ENCODE measurements at regions not wholly inside any gene's neighbourhood (a gene's known extent, or its start where the extent isn't known, plus 50 kb on each side); places are given as distances from the start of the nearest gene placed in this dataset.

- Histone ChIP-seq H3K4me3 (replicated peaks; ENCODE audit: low read depth, low read length) (no peak overlapping the region), H3K36me3 (ENCODE audit: control insufficient read depth, insufficient read depth, low read length) (no peaks in the 10 kb centered on the region), H3K27me3 (replicated peaks; ENCODE audit: control insufficient read depth, insufficient read depth, low read length) (no peaks in the 10 kb centered on the region)
- no peak for TF ChIP-seq CTCF (IDR thresholded peaks at IDR 0.05; ENCODE audit: insufficient read depth, low read length, poor library complexity, severe bottlenecking)
- no peak for DNase-seq (ENCODE audit: extremely low read depth, insufficient read length)
Observed at GRCh38 chr5:28408186-28408585, 1369.8 kb upstream of the CDH9 start.

GRCh38 chr5:28404363-28405071 lies 1366.1 kb upstream of the CDH9 start:
- Histone ChIP-seq H3K27me3 (replicated peaks; ENCODE audit: control insufficient read depth, insufficient read depth, low read length) (no peaks in the 10 kb centered on the region), H3K36me3 (ENCODE audit: control insufficient read depth, insufficient read depth, low read length) (no peaks in the 10 kb centered on the region), H3K4me3 (replicated peaks; ENCODE audit: low read depth, low read length) (no peak overlapping the region)
- DNase-seq (ENCODE audit: extremely low read depth, insufficient read length), result no peak
- no peak for TF ChIP-seq CTCF (IDR thresholded peaks at IDR 0.05; ENCODE audit: insufficient read depth, low read length, poor library complexity, severe bottlenecking)

- Histone ChIP-seq H3K36me3 (ENCODE audit: control insufficient read depth, insufficient read depth, low read length) (no peaks in the 10 kb centered on the region), H3K4me3 (replicated peaks; ENCODE audit: low read depth, low read length) (no peak overlapping the region), H3K27me3 (replicated peaks; ENCODE audit: control insufficient read depth, insufficient read depth, low read length) (no peaks in the 10 kb centered on the region)
- no peak for TF ChIP-seq CTCF (IDR thresholded peaks at IDR 0.05; ENCODE audit: insufficient read depth, low read length, poor library complexity, severe bottlenecking)
- DNase-seq (ENCODE audit: extremely low read depth, insufficient read length), result no peak
Observed at GRCh38 chr5:28403846-28404245, 1365.5 kb upstream of the CDH9 start.

GRCh38 chr5:28402590-28403301 lies 1364.4 kb upstream of the CDH9 start:
- Histone ChIP-seq H3K27me3 (replicated peaks; ENCODE audit: control insufficient read depth, insufficient read depth, low read length) (no peaks in the 10 kb centered on the region), H3K4me3 (replicated peaks; ENCODE audit: low read depth, low read length) (no peak overlapping the region), H3K36me3 (ENCODE audit: control insufficient read depth, insufficient read depth, low read length) (no peaks in the 10 kb centered on the region)
- no peak for DNase-seq (ENCODE audit: extremely low read depth, insufficient read length)
- TF ChIP-seq CTCF (IDR thresholded peaks at IDR 0.05; ENCODE audit: insufficient read depth, low read length, poor library complexity, severe bottlenecking), result no peak

GRCh38 chr5:28400076-28400475 lies 1361.7 kb upstream of the CDH9 start:
- DNase-seq (ENCODE audit: extremely low read depth, insufficient read length), result no peak
- TF ChIP-seq CTCF (IDR thresholded peaks at IDR 0.05; ENCODE audit: insufficient read depth, low read length, poor library complexity, severe bottlenecking), result no peak
- H3K36me3 ChIP-seq (ENCODE audit: control insufficient read depth, insufficient read depth, low read length), result no peaks in the 10 kb centered on the region
- no peaks in the 10 kb centered on the region for H3K27me3 ChIP-seq (replicated peaks; ENCODE audit: control insufficient read depth, insufficient read depth, low read length)
- H3K4me3 ChIP-seq (replicated peaks; ENCODE audit: low read depth, low read length), result no peak overlapping the region

Data from GM06990 (cell line).